ENCODE measurements at regions not wholly inside any gene's neighbourhood (a gene's known extent, or its start where the extent isn't known, plus 50 kb on each side); places are given as distances from the start of the nearest gene placed in this dataset.

- H3K4me3 ChIP-seq (ENCODE audit: low read depth in 1 of 3, low read length in 3 of 3), result no peak overlapping the region
- H3K4me1 ChIP-seq (ENCODE audit: control insufficient read depth in 3 of 3, insufficient read depth in 2 of 3, low read depth in 1 of 3, low read length in 2 of 3), result no peaks in the 10 kb centered on the region
- H3K27me3 ChIP-seq (ENCODE audit: control insufficient read depth in 3 of 3, insufficient read depth in 3 of 3, low read length in 3 of 3), result no peaks in the 10 kb centered on the region
- no peak for FAIRE-seq
- H3K36me3 ChIP-seq (ENCODE audit: control insufficient read depth in 3 of 3, insufficient read depth in 2 of 3, low read depth in 1 of 3, low read length in 3 of 3), result no peaks in the 10 kb centered on the region
- no peaks in the 10 kb centered on the region for H3K9me3 ChIP-seq (ENCODE audit: control insufficient read depth in 2 of 2, insufficient read depth in 1 of 2, low read depth in 1 of 2, low read length in 1 of 2)
- H3K27ac ChIP-seq (ENCODE audit: low read depth in 1 of 3, low read length in 2 of 3), result no peak overlapping the region
- no peak for DNase-seq
- 82 to 89% (median 86%) methylated on average over 5 of the region's 5 CpGs for WGBS, 3 donors
These were observed 209.5 kb upstream of the ZMIZ1 start for GRCh38 chr10:78859266-78859665.

DNA sequence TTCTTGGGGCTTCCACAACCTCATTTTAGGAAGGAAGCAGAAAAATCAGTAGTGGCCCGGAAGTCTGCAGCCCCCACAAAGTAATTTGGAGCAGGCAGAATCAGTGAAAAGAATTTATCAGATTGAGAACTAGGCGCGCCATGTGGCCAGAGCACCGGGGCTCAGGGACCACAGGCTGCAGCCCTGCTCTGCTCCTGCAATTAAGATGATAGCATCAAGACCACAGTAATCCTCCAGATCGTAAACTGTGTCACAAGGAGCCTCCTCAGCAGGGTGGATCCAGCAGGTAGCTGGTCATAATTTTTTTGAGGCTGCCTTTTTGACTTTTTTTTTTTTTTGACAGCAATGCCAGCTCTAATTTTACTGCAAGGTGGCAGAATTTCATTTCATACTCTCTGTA, 209.0 kb upstream of the ZMIZ1 start:
- WGBS, 3 donors, result 65 to 74% (median 70%) methylated on average over 5 of the region's 5 CpGs
- no peaks in the 10 kb centered on the region for H3K27me3 ChIP-seq (ENCODE audit: control insufficient read depth in 3 of 3, insufficient read depth in 3 of 3, low read length in 3 of 3)
- FAIRE-seq, result no peak
- H3K4me3 ChIP-seq (ENCODE audit: low read depth in 1 of 3, low read length in 3 of 3), result no peak overlapping the region
- H3K9me3 ChIP-seq (ENCODE audit: control insufficient read depth in 2 of 2, insufficient read depth in 1 of 2, low read depth in 1 of 2, low read length in 1 of 2), result no peaks in the 10 kb centered on the region
- no peaks in the 10 kb centered on the region for H3K36me3 ChIP-seq (ENCODE audit: control insufficient read depth in 3 of 3, insufficient read depth in 2 of 3, low read depth in 1 of 3, low read length in 3 of 3)
- H3K4me1 ChIP-seq (ENCODE audit: control insufficient read depth in 3 of 3, insufficient read depth in 2 of 3, low read depth in 1 of 3, low read length in 2 of 3), result no peaks in the 10 kb centered on the region
- DNase-seq, result no peak
- no peak overlapping the region for H3K27ac ChIP-seq (ENCODE audit: low read depth in 1 of 3, low read length in 2 of 3)

DNA sequence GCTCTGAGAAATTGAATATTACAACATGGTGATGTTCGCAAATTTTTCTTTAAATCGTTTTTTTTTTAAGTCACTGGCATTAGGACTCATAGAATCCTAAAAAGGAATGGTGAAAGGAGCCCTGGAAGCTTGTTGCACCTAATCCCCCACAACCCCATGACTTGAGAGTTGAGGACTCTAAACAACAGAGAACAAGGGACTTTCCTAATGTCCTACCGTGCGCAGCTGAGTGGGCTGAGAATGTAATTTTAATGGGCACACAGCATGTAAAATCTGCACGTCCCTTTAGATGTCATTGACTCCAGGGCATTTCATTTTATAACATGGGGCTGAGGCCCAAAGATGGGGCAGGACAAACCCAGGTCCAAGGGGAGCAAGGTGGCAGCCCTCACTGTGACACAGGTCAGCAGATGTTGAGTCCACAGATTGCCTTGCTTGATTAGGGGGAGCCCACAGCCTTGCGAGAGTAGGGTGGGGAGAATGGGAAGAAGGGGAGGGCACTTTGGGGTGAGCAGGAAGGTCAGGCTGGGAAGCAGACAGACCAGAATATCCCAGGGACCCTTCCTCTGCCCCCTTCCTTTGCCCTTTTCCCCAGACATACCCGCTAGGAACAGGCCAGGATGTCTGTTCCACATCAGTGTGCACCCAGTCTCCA, 208.4 kb upstream of the ZMIZ1 start:
- H3K27me3 ChIP-seq (ENCODE audit: control insufficient read depth in 3 of 3, insufficient read depth in 3 of 3, low read length in 3 of 3), result no peaks in the 10 kb centered on the region
- no peaks in the 10 kb centered on the region for H3K36me3 ChIP-seq (ENCODE audit: control insufficient read depth in 3 of 3, insufficient read depth in 2 of 3, low read depth in 1 of 3, low read length in 3 of 3)
- H3K27ac ChIP-seq (ENCODE audit: low read depth in 1 of 3, low read length in 2 of 3), result no peak overlapping the region
- H3K9me3 ChIP-seq (ENCODE audit: control insufficient read depth in 2 of 2, insufficient read depth in 1 of 2, low read depth in 1 of 2, low read length in 1 of 2), result no peaks in the 10 kb centered on the region
- 80 to 87% (median 81%) methylated on average over 7 of the region's 7 CpGs for WGBS, 3 donors
- no peak for FAIRE-seq
- H3K4me1 ChIP-seq (ENCODE audit: control insufficient read depth in 3 of 3, insufficient read depth in 2 of 3, low read depth in 1 of 3, low read length in 2 of 3), result no peaks in the 10 kb centered on the region
- no peak for DNase-seq
- H3K4me3 ChIP-seq (ENCODE audit: low read depth in 1 of 3, low read length in 3 of 3), result no peak overlapping the region

DNA sequence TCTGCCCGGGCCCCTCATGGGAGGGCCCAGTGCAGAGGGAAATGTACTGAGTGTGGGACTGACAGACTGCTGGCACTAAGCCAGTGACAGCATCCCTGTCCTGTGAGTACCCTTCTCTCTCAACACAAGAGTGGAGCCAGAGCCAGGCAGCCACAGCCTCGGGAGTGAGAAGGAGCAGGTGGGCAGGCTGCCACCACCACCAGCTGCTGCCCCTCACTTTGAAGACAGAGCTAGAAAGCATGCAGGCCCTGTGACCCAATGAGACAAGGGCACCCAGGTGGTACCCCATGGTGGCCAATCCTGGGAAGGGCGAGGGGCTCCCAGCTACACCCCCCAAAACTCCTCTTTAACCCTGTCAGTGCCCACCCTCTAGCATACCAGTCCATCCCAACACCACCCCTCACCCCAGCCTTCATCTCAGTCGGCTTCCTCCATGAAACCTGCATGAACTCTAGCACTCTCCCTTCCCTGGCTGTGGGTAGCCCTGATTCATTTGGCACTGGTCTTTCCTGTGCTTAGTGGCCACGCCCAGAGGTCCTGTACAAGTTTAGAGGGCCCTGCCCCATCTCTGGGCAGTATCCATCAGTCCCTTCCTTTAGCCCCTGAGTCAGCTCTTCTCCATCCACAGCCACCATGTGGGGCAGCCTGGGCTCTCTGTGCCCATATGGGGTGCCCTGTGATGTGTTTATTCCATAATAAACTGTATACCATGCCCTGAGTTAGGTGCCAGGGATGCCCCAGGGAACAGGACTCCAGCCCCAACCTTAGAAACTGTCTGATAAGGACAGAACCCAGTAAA, 207.0 kb upstream of the ZMIZ1 start:
- Histone ChIP-seq H3K27me3 (ENCODE audit: control insufficient read depth in 3 of 3, insufficient read depth in 3 of 3, low read length in 3 of 3) (no peaks in the 10 kb centered on the region), H3K27ac (ENCODE audit: low read depth in 1 of 3, low read length in 2 of 3) (no peak overlapping the region), H3K4me1 (ENCODE audit: control insufficient read depth in 3 of 3, insufficient read depth in 2 of 3, low read depth in 1 of 3, low read length in 2 of 3) (no peaks in the 10 kb centered on the region), H3K9me3 (ENCODE audit: control insufficient read depth in 2 of 2, insufficient read depth in 1 of 2, low read depth in 1 of 2, low read length in 1 of 2) (no peaks in the 10 kb centered on the region), H3K36me3 (ENCODE audit: control insufficient read depth in 3 of 3, insufficient read depth in 2 of 3, low read depth in 1 of 3, low read length in 3 of 3) (no peaks in the 10 kb centered on the region), H3K4me3 (ENCODE audit: low read depth in 1 of 3, low read length in 3 of 3) (no peak overlapping the region)
- DNase-seq, result no peak
- no peak for FAIRE-seq
- WGBS, 3 donors, result 60 to 77% (median 68%) methylated on average over 5 of the region's 5 CpGs

DNA sequence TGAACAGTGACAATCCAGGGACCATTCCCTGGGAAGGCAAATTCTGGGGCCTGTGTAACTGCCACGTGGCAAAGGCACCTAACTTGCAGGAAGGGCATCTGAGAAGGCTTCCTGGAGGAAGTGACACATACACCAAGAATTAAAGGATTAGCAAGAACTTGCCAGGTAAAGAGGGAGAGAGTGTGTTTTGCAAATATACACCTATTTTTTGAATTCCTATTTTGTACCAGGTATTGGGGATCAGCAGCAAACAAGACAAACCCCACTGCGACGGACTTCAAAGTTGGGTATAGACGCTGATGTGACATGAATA, 206.5 kb upstream of the ZMIZ1 start:
- 68 to 79% (median 74%) methylated on average over 4 of the region's 4 CpGs for WGBS, 3 donors
- Histone ChIP-seq H3K36me3 (ENCODE audit: control insufficient read depth in 3 of 3, insufficient read depth in 2 of 3, low read depth in 1 of 3, low read length in 3 of 3) (no peaks in the 10 kb centered on the region), H3K27ac (ENCODE audit: low read depth in 1 of 3, low read length in 2 of 3) (no peak overlapping the region), H3K4me3 (ENCODE audit: low read depth in 1 of 3, low read length in 3 of 3) (no peak overlapping the region), H3K4me1 (ENCODE audit: control insufficient read depth in 3 of 3, insufficient read depth in 2 of 3, low read depth in 1 of 3, low read length in 2 of 3) (no peaks in the 10 kb centered on the region), H3K27me3 (ENCODE audit: control insufficient read depth in 3 of 3, insufficient read depth in 3 of 3, low read length in 3 of 3) (no peaks in the 10 kb centered on the region), H3K9me3 (ENCODE audit: control insufficient read depth in 2 of 2, insufficient read depth in 1 of 2, low read depth in 1 of 2, low read length in 1 of 2) (no peaks in the 10 kb centered on the region)
- FAIRE-seq (no peak), DNase-seq (no peak)

DNA sequence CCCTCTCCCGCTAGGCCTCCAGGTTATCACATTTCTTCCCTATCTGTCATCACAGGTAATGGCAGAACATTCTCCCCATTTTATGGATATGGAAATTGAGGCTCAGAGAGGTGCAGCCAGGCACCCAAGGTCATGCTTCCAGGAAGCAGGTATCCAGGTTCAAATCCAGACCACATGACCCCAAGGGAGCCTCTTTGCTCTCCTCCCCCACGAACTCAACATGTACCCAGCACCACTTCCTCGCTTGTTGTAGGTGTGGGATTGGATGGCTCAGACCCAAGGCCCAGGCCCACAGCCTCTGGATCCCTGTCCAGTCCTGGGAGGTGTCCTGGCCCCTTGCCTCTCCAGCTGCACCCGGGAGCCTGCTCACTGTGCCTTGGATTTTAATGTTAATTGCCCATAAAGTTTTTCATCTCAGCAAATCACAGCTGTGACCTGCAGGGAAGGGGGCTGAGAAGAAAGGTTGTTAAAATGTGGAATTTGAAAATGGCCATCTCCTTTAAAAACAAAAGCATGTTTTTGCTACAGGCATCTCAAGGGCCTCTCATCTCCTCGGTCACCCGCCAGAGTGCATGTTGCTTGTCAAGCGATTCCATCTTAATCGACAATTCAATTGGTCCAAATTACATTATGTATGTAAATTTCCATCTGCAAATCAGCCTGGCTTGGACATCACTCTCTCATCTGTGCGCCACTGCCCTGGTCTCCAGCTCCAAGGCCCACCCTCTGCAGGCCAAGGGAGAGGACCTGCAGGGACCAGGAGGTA, 205.4 kb upstream of the ZMIZ1 start:
- no peak overlapping the region for H3K4me3 ChIP-seq (ENCODE audit: low read depth in 1 of 3, low read length in 3 of 3)
- 80 to 86% (median 82%) methylated on average over 9 of the region's 9 CpGs for WGBS, 3 donors
- H3K36me3 ChIP-seq (ENCODE audit: control insufficient read depth in 3 of 3, insufficient read depth in 2 of 3, low read depth in 1 of 3, low read length in 3 of 3), result no peaks in the 10 kb centered on the region
- DNase-seq, result no peak
- no peak for FAIRE-seq
- H3K4me1 ChIP-seq (ENCODE audit: control insufficient read depth in 3 of 3, insufficient read depth in 2 of 3, low read depth in 1 of 3, low read length in 2 of 3), result no peaks in the 10 kb centered on the region
- no peak overlapping the region for H3K27ac ChIP-seq (ENCODE audit: low read depth in 1 of 3, low read length in 2 of 3)
- H3K9me3 ChIP-seq (ENCODE audit: control insufficient read depth in 2 of 2, insufficient read depth in 1 of 2, low read depth in 1 of 2, low read length in 1 of 2), result no peaks in the 10 kb centered on the region
- no peaks in the 10 kb centered on the region for H3K27me3 ChIP-seq (ENCODE audit: control insufficient read depth in 3 of 3, insufficient read depth in 3 of 3, low read length in 3 of 3)

- WGBS, 3 donors, result 97 to 100% (median 100%) methylated on average over 1 of the region's 1 CpG
These were observed 204.9 kb upstream of the ZMIZ1 start for GRCh38 chr10:78863906-78864239.

DNA sequence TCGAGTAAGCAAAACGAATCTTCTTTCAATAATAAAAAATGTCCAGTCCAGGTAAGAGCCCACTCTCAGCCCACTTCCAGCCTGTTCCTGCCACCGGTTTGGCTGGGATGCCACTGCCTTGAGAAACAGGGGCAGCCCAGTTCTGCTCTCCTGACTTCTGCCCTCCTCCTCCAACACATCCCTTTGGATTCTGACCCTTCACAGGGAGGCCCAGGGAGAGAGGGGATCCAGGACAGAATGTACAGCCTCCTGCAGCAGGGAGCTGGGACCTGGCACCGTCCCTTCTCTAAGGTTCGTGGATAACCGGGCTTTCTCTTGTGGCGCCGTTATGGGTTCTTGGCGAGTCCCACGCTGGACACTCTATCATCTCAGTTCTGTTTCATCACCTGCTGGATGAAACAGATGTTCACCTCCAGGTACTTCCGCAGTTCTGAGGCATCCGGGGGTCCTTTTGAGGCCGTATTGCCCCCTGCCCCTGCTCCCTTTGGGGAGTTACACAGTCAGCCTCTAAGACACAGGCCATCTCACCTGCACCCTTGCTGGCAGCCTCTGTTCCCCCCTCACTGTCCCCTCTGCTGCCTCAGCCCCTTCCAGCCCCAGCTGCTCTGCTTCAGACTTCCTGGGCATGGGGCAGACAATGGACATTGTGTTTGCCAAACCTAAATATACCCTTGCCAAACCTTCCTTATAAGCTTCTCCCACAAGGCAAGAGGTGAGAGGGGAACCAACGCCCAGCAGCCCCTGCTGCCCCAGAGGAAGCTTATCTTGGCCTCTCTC, 203.8 kb upstream of the ZMIZ1 start:
- WGBS, 3 donors, result 88 to 89% (median 88%) methylated on average over 14 of the region's 14 CpGs
- FAIRE-seq (no peak), DNase-seq (no peak)
- no peak overlapping the region for H3K27ac ChIP-seq (ENCODE audit: low read depth in 1 of 3, low read length in 2 of 3)
- no peaks in the 10 kb centered on the region for H3K4me1 ChIP-seq (ENCODE audit: control insufficient read depth in 3 of 3, insufficient read depth in 2 of 3, low read depth in 1 of 3, low read length in 2 of 3)
- H3K36me3 ChIP-seq (ENCODE audit: control insufficient read depth in 3 of 3, insufficient read depth in 2 of 3, low read depth in 1 of 3, low read length in 3 of 3), result no peaks in the 10 kb centered on the region
- H3K9me3 ChIP-seq (ENCODE audit: control insufficient read depth in 2 of 2, insufficient read depth in 1 of 2, low read depth in 1 of 2, low read length in 1 of 2), result no peaks in the 10 kb centered on the region
- no peak overlapping the region for H3K4me3 ChIP-seq (ENCODE audit: low read depth in 1 of 3, low read length in 3 of 3)
- peaks cover 0 to 1% (median 0%) of the 10 kb centered on the region in 3 donors for H3K27me3 ChIP-seq (ENCODE audit: control insufficient read depth in 3 of 3, insufficient read depth in 3 of 3, low read length in 3 of 3)

More at GRCh38 chr10:78863906-78864239, 204.9 kb upstream of the ZMIZ1 start:
- Histone ChIP-seq H3K27ac (ENCODE audit: low read depth in 1 of 3, low read length in 2 of 3) (no peak overlapping the region), H3K4me1 (ENCODE audit: control insufficient read depth in 3 of 3, insufficient read depth in 2 of 3, low read depth in 1 of 3, low read length in 2 of 3) (no peaks in the 10 kb centered on the region), H3K4me3 (ENCODE audit: low read depth in 1 of 3, low read length in 3 of 3) (no peak overlapping the region), H3K9me3 (ENCODE audit: control insufficient read depth in 2 of 2, insufficient read depth in 1 of 2, low read depth in 1 of 2, low read length in 1 of 2) (no peaks in the 10 kb centered on the region), H3K36me3 (ENCODE audit: control insufficient read depth in 3 of 3, insufficient read depth in 2 of 3, low read depth in 1 of 3, low read length in 3 of 3) (no peaks in the 10 kb centered on the region), H3K27me3 (ENCODE audit: control insufficient read depth in 3 of 3, insufficient read depth in 3 of 3, low read length in 3 of 3) (no peaks in the 10 kb centered on the region)
- FAIRE-seq (no peak), DNase-seq (no peak)
